ENCODE measurements at regions not wholly inside any gene's neighbourhood (a gene's known extent, or its start where the extent isn't known, plus 50 kb on each side); places are given as distances from the start of the nearest gene placed in this dataset.

- Histone ChIP-seq H3K9me3 (no peaks in the 10 kb centered on the region), H3K27ac (no peak overlapping the region), H3K4me1 (peaks cover 24% of the 10 kb centered on the region), H3K27me3 (no peaks in the 10 kb centered on the region), H3K36me3 (no peaks in the 10 kb centered on the region), H3K4me3 (no peak overlapping the region)
- WGBS = 93% methylated on average over 1 of the region's 1 CpG
- DNase-seq (ENCODE audit: low spot score in 2 of 2) = no peak
- TF ChIP-seq POLR2AphosphoS5 (IDR thresholded peaks at IDR 0.05) = no peak
- TF ChIP-seq POLR2A (IDR thresholded peaks at IDR 0.05) = no peak
- no peak for TF ChIP-seq CTCF (IDR thresholded peaks at IDR 0.05)
These were observed 82.0 kb upstream of the PRLR start for GRCh38 chr5:35312267-35312666.

GRCh38 chr5:35309365-35310130, 79.3 kb upstream of the PRLR start:
- H3K4me1 ChIP-seq = peaks cover 25% of the 10 kb centered on the region
- no peak overlapping the region for H3K27ac ChIP-seq
- no peak for DNase-seq (ENCODE audit: low spot score in 2 of 2)
- 34% methylated on average over 7 of the region's 7 CpGs for WGBS
- no peaks in the 10 kb centered on the region for H3K36me3 ChIP-seq
- TF ChIP-seq CTCF (IDR thresholded peaks at IDR 0.05) = no peak
- TF ChIP-seq POLR2AphosphoS5 (IDR thresholded peaks at IDR 0.05) = no peak
- no peak for TF ChIP-seq POLR2A (IDR thresholded peaks at IDR 0.05)
- no peak for TF ChIP-seq EP300 (IDR thresholded peaks at IDR 0.05)
- H3K4me3 ChIP-seq = no peak overlapping the region
- H3K27me3 ChIP-seq = no peaks in the 10 kb centered on the region
- no peaks in the 10 kb centered on the region for H3K9me3 ChIP-seq

GRCh38 chr5:35308421-35308820, 78.1 kb upstream of the PRLR start:
- Histone ChIP-seq H3K27me3 (no peaks in the 10 kb centered on the region), H3K9me3 (no peaks in the 10 kb centered on the region), H3K27ac (no peak overlapping the region), H3K36me3 (no peaks in the 10 kb centered on the region), H3K4me1 (peaks cover 25% of the 10 kb centered on the region), H3K4me3 (no peak overlapping the region)
- no peak for DNase-seq (ENCODE audit: low spot score in 2 of 2)
- TF ChIP-seq EP300 (IDR thresholded peaks at IDR 0.05) (no peak), CTCF (IDR thresholded peaks at IDR 0.05) (no peak), POLR2AphosphoS5 (IDR thresholded peaks at IDR 0.05) (no peak), POLR2A (IDR thresholded peaks at IDR 0.05) (no peak)
- WGBS = 23% methylated on average over 2 of the region's 2 CpGs

GRCh38 chr5:35306716-35307365, 76.6 kb upstream of the PRLR start:
- TF ChIP-seq CTCF (IDR thresholded peaks at IDR 0.05) (no peak), POLR2AphosphoS5 (IDR thresholded peaks at IDR 0.05) (no peak), EP300 (IDR thresholded peaks at IDR 0.05) (no peak), POLR2A (IDR thresholded peaks at IDR 0.05) (no peak)
- H3K36me3 ChIP-seq = no peaks in the 10 kb centered on the region
- H3K27ac ChIP-seq = no peak overlapping the region
- no peaks in the 10 kb centered on the region for H3K27me3 ChIP-seq
- H3K4me3 ChIP-seq = no peak overlapping the region
- 50% methylated on average over 1 of the region's 1 CpG for WGBS
- no peaks in the 10 kb centered on the region for H3K9me3 ChIP-seq
- DNase-seq (ENCODE audit: low spot score in 2 of 2) = no peak
- H3K4me1 ChIP-seq = peaks cover 25% of the 10 kb centered on the region

GRCh38 chr5:35305336-35306020, 75.2 kb upstream of the PRLR start:
- TF ChIP-seq POLR2A (IDR thresholded peaks at IDR 0.05) = no peak
- TF ChIP-seq POLR2AphosphoS5 (IDR thresholded peaks at IDR 0.05) = no peak
- no peak for TF ChIP-seq CTCF (IDR thresholded peaks at IDR 0.05)
- no peak for TF ChIP-seq EP300 (IDR thresholded peaks at IDR 0.05)
- Histone ChIP-seq H3K9me3 (no peaks in the 10 kb centered on the region), H3K4me1 (peaks cover 25% of the 10 kb centered on the region), H3K4me3 (no peak overlapping the region), H3K27me3 (no peaks in the 10 kb centered on the region), H3K36me3 (no peaks in the 10 kb centered on the region), H3K27ac (no peak overlapping the region)
- whole genome bisulfite sequencing = 60% methylated on average over 2 of the region's 2 CpGs
- no peak for DNase-seq (ENCODE audit: low spot score in 2 of 2)

Data from suprapubic skin (tissue), 4 donors.